ENCODE measurements at regions not wholly inside any gene's neighbourhood (a gene's known extent, or its start where the extent isn't known, plus 50 kb on each side); places are given as distances from the start of the nearest gene placed in this dataset. TPM values are rescaled to one million over a fixed set of nuclear protein-coding genes. Genes with fewer than 3 reads are reported as not detected.

- H4K8ac ChIP-seq (ENCODE audit: low read depth, low read length) = no peak overlapping the region
- no peak overlapping the region for H3K4me3 ChIP-seq (ENCODE audit: low read length in 2 of 2)
- no peak overlapping the region for H3K18ac ChIP-seq (ENCODE audit: low read length)
- no peak overlapping the region for H2AFZ ChIP-seq (ENCODE audit: low read length)
- H3K14ac ChIP-seq (ENCODE audit: low read length) = no peak overlapping the region
- H4K91ac ChIP-seq (ENCODE audit: low read depth, low read length, poor library complexity) = no peak overlapping the region
- no peak overlapping the region for H2AK5ac ChIP-seq (ENCODE audit: low read depth, low read length)
- no peak overlapping the region for H3K27ac ChIP-seq (replicated peaks; ENCODE audit: low read length)
- H2BK120ac ChIP-seq (ENCODE audit: low read depth, low read length) = no peak overlapping the region
- H3K23ac ChIP-seq (ENCODE audit: low read depth, low read length, poor library complexity) = no peak overlapping the region
- no CpG with 5 or more reads among the region's 2 CpGs for WGBS, 2 donors (ENCODE audit: extremely low coverage in 2 of 2, insufficient read length in 2 of 2, insufficient replicate concordance in 1 of 2)
- H3K4me1 ChIP-seq (ENCODE audit: control insufficient read depth in 2 of 2, insufficient read depth in 1 of 2, low read depth in 1 of 2, low read length in 2 of 2) = no peaks in the 10 kb centered on the region
- H3K27me3 ChIP-seq (ENCODE audit: control insufficient read depth in 3 of 3, insufficient read depth in 3 of 3, low read depth in 1 of 3, low read length in 3 of 3) = peaks cover 0 to 3% (median 0%) of the 10 kb centered on the region in 3 experiments
- H3K36me3 ChIP-seq (replicated peaks in 1 of 2; ENCODE audit: control insufficient read depth in 2 of 2, insufficient read depth in 2 of 2, low read length in 2 of 2) = no peaks in the 10 kb centered on the region
- H3K4me2 ChIP-seq (ENCODE audit: insufficient read depth, low read length, poor library complexity, severe bottlenecking) = no peak overlapping the region
- H2BK15ac ChIP-seq (ENCODE audit: low read length) = no peak overlapping the region
- DNase-seq (ENCODE audit: low spot score) = no peak
- H3K9ac ChIP-seq (ENCODE audit: low read depth, low read length, poor library complexity) = no peak overlapping the region
- no peaks in the 10 kb centered on the region for H3K79me1 ChIP-seq (ENCODE audit: low read depth, low read length)
- peaks cover 2 to 7% of the 10 kb centered on the region in 2 donors for H3K9me3 ChIP-seq (replicated peaks in 1 of 2; ENCODE audit: control insufficient read depth in 2 of 2, insufficient read depth in 1 of 2, low read depth in 1 of 2, low read length in 2 of 2)
- H2BK5ac ChIP-seq (ENCODE audit: low read length) = no peak overlapping the region
- no peak overlapping the region for H2BK12ac ChIP-seq (ENCODE audit: low read length)
- H3K4ac ChIP-seq (ENCODE audit: low read length) = no peak overlapping the region
These were observed 54.2 kb upstream of the FMNL2 start for GRCh38 chr2:152280780-152281179.

- Histone ChIP-seq H3K18ac (ENCODE audit: low read length) (no peak overlapping the region), H3K4me1 (ENCODE audit: control insufficient read depth in 2 of 2, insufficient read depth in 1 of 2, low read depth in 1 of 2, low read length in 2 of 2) (no peaks in the 10 kb centered on the region), H3K23ac (ENCODE audit: low read depth, low read length, poor library complexity) (no peak overlapping the region), H3K9ac (ENCODE audit: low read depth, low read length, poor library complexity) (no peak overlapping the region), H3K27ac (replicated peaks; ENCODE audit: low read length) (no peak overlapping the region), H2BK120ac (ENCODE audit: low read depth, low read length) (no peak overlapping the region), H3K36me3 (replicated peaks in 1 of 2; ENCODE audit: control insufficient read depth in 2 of 2, insufficient read depth in 2 of 2, low read length in 2 of 2) (no peaks in the 10 kb centered on the region), H4K91ac (ENCODE audit: low read depth, low read length, poor library complexity) (no peak overlapping the region), H3K14ac (ENCODE audit: low read length) (no peak overlapping the region), H3K79me1 (ENCODE audit: low read depth, low read length) (no peaks in the 10 kb centered on the region), H3K9me3 (replicated peaks in 1 of 2; ENCODE audit: control insufficient read depth in 2 of 2, insufficient read depth in 1 of 2, low read depth in 1 of 2, low read length in 2 of 2) (peaks cover 2 to 7% of the 10 kb centered on the region in 2 donors), H2AFZ (ENCODE audit: low read length) (no peak overlapping the region), H2BK15ac (ENCODE audit: low read length) (no peak overlapping the region), H2BK5ac (ENCODE audit: low read length) (no peak overlapping the region), H3K27me3 (ENCODE audit: control insufficient read depth in 3 of 3, insufficient read depth in 3 of 3, low read depth in 1 of 3, low read length in 3 of 3) (peaks cover 0 to 3% (median 0%) of the 10 kb centered on the region in 3 experiments), H2BK12ac (ENCODE audit: low read length) (no peak overlapping the region), H2AK5ac (ENCODE audit: low read depth, low read length) (no peak overlapping the region), H3K4me2 (ENCODE audit: insufficient read depth, low read length, poor library complexity, severe bottlenecking) (no peak overlapping the region), H3K4ac (ENCODE audit: low read length) (no peak overlapping the region), H3K4me3 (ENCODE audit: low read length in 2 of 2) (no peak overlapping the region), H4K8ac (ENCODE audit: low read depth, low read length) (no peak overlapping the region)
- no peak for DNase-seq (ENCODE audit: low spot score)
- no CpG with 5 or more reads among the region's 1 CpG for WGBS, 2 donors (ENCODE audit: extremely low coverage in 2 of 2, insufficient read length in 2 of 2, insufficient replicate concordance in 1 of 2)
These were observed 51.6 kb upstream of the FMNL2 start for GRCh38 chr2:152283392-152283791.

GRCh38 chr2:152284398-152284797 lies 50.6 kb upstream of the FMNL2 start:
- no peak overlapping the region for H2BK5ac ChIP-seq (ENCODE audit: low read length)
- WGBS, 2 donors (ENCODE audit: extremely low coverage in 2 of 2, insufficient read length in 2 of 2, insufficient replicate concordance in 1 of 2) = no CpG with 5 or more reads among the region's 2 CpGs
- H2AFZ ChIP-seq (ENCODE audit: low read length) = no peak overlapping the region
- no peaks in the 10 kb centered on the region for H3K36me3 ChIP-seq (replicated peaks in 1 of 2; ENCODE audit: control insufficient read depth in 2 of 2, insufficient read depth in 2 of 2, low read length in 2 of 2)
- no peak overlapping the region for H3K18ac ChIP-seq (ENCODE audit: low read length)
- H3K23ac ChIP-seq (ENCODE audit: low read depth, low read length, poor library complexity) = no peak overlapping the region
- H3K4me3 ChIP-seq (ENCODE audit: low read length in 2 of 2) = no peak overlapping the region
- no peak overlapping the region for H2BK12ac ChIP-seq (ENCODE audit: low read length)
- no peaks in the 10 kb centered on the region for H3K79me1 ChIP-seq (ENCODE audit: low read depth, low read length)
- no peak overlapping the region for H3K27ac ChIP-seq (replicated peaks; ENCODE audit: low read length)
- H3K9me3 ChIP-seq (replicated peaks in 1 of 2; ENCODE audit: control insufficient read depth in 2 of 2, insufficient read depth in 1 of 2, low read depth in 1 of 2, low read length in 2 of 2) = peaks cover 2 to 7% of the 10 kb centered on the region in 2 donors
- no peak overlapping the region for H2AK5ac ChIP-seq (ENCODE audit: low read depth, low read length)
- H3K4ac ChIP-seq (ENCODE audit: low read length) = no peak overlapping the region
- H2BK120ac ChIP-seq (ENCODE audit: low read depth, low read length) = no peak overlapping the region
- H3K9ac ChIP-seq (ENCODE audit: low read depth, low read length, poor library complexity) = no peak overlapping the region
- no peak for DNase-seq (ENCODE audit: low spot score)
- no peak overlapping the region for H2BK15ac ChIP-seq (ENCODE audit: low read length)
- H4K91ac ChIP-seq (ENCODE audit: low read depth, low read length, poor library complexity) = no peak overlapping the region
- no peaks in the 10 kb centered on the region for H3K4me1 ChIP-seq (ENCODE audit: control insufficient read depth in 2 of 2, insufficient read depth in 1 of 2, low read depth in 1 of 2, low read length in 2 of 2)
- no peak overlapping the region for H4K8ac ChIP-seq (ENCODE audit: low read depth, low read length)
- H3K4me2 ChIP-seq (ENCODE audit: insufficient read depth, low read length, poor library complexity, severe bottlenecking) = no peak overlapping the region
- H3K27me3 ChIP-seq (ENCODE audit: control insufficient read depth in 3 of 3, insufficient read depth in 3 of 3, low read depth in 1 of 3, low read length in 3 of 3) = peaks cover 0 to 3% (median 0%) of the 10 kb centered on the region in 3 experiments
- H3K14ac ChIP-seq (ENCODE audit: low read length) = no peak overlapping the region

Small RNA genes lying in the stretch of these regions (small RNA-seq; reads per million reads assigned to genes)
- gene RF00019 (ENCODE audit: insufficient read depth) = not detected
